GM21381 (cell line): ENCODE measurements at regions not wholly inside any gene's neighbourhood (a gene's known extent, or its start where the extent isn't known, plus 50 kb on each side); places are given as distances from the start of the nearest gene placed in this dataset.
"Not testable (repeated sequence)": the region's sequence is repeated elsewhere in the genome, so short reads cannot be mapped to it uniquely, and the experiment has no call there.

Experiments used
- ATAC-seq: cut with Tn5 transposase; IDR thresholded peaks from one replicate; pipeline ENCODE4 v1.9.1; 2021; ENCODE audit warnings: mild to moderate bottlenecking, moderate library complexity; ENCODE audit not compliant: unreplicated experiment

DNA sequence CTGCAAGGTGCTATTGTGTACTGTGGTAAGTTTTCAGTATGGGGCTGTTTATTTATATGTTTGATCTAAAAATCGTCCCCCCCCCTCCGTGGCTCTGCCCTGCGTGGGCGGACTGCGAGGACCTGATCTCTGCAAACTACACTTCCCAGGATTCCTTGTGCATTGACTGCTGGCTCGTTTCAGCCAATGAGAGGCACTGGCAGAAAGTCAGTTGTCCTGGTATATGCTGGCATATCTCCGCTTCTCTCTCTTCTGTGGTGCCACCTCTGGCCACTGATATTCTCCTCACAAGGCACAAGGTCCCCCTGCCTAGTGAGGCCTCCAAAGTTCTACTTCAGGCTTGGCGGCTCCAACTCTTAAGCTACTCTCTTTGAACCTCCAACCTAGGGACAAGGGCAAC, 168.8 kb upstream of the ZFP42 start:
- no peak for ATAC-seq

GRCh38 chr4:187827631-187828030, 167.9 kb upstream of the ZFP42 start:
- no peak for ATAC-seq

GRCh38 chr4:187839765-187840164, 155.8 kb upstream of the ZFP42 start:
- no peak for ATAC-seq

DNA sequence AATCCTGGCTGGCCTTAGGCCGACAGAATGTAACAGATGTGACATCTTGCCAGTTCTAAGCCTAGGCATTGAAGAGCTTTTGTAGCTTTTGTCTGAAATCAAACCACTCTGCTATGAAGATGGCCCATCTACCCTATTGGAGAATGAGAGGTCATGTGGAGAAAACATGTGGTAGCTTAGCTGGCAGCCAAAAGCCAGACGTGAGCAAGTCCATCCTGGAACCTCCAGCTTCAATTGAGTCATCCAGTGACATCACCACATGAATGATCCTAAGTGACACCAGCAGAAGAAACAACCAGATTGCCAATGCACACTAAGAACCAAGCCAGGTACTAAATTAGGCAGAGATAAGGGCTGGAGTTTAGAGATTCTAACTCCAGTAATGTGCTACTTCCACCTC, 154.8 kb upstream of the ZFP42 start:
- no peak for ATAC-seq

DNA sequence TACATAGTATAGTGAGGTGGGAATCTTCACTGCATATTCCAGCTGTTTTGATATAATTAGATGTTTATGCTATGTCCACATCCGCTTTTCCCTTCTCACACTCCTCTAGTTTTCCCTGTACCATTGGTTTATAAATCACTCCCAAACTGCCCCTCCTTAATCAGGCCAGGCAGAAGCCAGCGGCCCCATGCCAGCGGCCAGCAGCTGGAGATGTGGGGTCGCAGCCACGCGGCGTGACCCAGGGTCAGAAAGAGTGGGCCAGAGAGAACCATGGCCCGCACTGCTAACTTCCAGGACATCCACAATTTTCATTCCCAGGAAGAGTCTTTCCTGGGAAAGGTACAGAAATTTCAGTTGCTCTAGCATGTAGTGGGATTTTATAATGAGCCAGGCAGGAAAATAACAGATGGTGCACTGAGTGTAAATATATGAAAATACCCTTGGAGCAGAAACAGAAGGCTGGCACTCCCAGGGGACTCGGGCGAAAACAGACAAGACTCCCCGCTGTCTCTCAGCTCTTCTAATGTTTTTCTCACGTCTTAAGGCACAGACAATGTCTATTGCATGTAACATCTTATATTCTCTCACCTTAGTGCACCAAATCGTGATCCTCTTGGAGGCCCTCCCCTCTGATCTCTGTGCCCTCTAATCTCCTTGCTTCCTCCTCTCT, 145.9 kb upstream of the ZFP42 start:
- no peak for ATAC-seq

DNA sequence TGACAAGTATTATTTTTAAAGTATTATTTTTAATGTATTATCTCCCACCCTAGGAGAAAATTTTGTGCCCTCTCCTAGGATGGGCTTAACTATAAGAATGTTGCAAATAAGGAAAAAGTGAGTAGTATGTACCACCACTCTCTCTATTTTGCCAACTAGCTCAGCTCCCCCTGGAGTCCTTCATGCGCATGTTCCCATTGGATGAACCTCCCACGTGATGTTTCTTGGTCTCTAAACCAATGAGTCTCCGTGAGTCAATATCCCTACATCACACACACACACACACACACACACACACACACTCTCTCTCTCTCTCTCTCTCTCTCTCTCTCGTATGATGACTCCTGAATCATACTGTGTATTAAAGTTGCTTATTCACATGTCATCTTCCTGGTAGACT, 129.7 kb upstream of the ZFP42 start:
- no peak for ATAC-seq

GRCh38 chr4:187883049-187883448, 112.5 kb upstream of the ZFP42 start:
- no peak for ATAC-seq

GRCh38 chr4:187883836-187884475, 111.6 kb upstream of the ZFP42 start:
- no peak for ATAC-seq

DNA sequence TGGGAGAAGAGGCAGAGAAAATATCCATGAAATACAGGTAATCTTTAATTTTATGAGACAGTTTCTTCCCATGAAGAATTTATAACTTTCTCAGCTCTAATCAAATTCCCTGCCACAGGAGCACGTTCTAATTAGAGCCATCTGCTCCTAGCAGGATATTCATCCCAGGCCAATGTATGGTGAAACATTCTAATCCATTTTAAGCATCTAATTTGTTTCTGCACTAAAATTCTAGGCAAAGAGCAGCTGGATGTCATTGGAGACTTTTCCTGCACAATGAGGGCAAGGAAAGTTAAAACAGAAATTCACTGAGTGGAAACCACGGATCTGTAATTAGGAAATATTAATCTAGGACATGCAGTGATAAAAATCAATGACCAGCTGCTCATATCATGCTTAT, 107.7 kb upstream of the ZFP42 start:
- no peak for ATAC-seq

GRCh38 chr4:187889651-187890050, 105.9 kb upstream of the ZFP42 start:
- no peak for ATAC-seq

DNA sequence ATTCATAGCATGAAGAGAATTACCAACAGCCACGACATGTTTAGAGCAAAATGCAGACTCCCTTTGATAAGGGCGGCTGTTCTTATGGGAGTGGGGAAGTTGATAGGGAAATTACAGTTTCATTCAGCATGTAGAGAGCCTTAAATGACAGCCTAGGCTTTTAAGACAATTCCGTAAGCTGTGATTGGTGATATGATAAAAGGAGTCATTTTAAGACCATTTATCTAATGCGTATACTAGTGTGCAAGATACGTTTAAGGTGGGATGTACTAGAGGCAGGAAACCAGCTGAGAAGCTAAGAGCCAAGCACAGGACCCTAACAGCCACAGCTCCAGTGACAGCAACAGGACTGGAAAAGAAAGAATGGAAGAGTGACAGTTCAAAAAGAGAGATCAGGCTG, 102.2 kb upstream of the ZFP42 start:
- ATAC-seq: no peak

DNA sequence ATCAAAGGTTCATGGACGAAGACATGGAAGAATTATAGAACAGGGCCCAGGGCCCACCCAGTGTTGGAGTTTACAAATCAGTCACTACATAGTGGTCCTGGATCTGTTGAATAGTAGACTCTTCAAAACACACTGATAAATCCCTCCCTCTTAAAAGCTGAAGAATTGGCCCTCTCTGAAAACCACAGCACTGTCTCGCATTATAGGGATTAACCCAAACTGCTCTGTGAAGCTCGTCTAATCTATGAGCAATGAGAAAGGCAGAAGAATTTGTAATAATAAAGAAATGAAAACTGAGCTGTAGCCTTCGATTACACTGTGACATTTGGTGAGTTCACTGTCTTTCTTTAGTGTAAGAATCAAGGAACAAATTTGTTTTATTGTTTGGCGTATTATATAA, 92.5 kb upstream of the ZFP42 start:
- ATAC-seq: no peak

- no peak for ATAC-seq
Measured at GRCh38 chr4:187903700-187904099, 91.9 kb upstream of the ZFP42 start.

- ATAC-seq: no peak
Measured at GRCh38 chr4:187908079-187908561, 87.5 kb upstream of the ZFP42 start.

DNA sequence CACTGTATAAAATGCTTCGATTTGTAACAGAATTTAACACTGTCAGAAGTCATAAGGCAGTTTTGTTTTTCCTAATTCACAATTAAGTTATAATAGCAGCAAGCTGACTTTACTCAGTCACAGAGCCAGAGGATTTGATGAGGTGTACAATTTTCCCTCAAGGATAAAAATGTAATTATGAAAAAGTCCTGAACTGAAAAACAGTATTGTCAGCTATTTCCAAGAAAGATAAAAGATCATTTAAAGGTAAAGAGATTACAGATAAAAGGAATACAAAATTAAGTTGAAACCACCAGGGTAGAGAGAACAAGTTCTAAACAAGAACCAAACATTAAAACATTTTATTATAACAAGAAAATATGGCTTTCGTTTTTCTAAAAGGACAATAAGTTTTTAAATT, 86.8 kb upstream of the ZFP42 start:
- ATAC-seq: no peak

DNA sequence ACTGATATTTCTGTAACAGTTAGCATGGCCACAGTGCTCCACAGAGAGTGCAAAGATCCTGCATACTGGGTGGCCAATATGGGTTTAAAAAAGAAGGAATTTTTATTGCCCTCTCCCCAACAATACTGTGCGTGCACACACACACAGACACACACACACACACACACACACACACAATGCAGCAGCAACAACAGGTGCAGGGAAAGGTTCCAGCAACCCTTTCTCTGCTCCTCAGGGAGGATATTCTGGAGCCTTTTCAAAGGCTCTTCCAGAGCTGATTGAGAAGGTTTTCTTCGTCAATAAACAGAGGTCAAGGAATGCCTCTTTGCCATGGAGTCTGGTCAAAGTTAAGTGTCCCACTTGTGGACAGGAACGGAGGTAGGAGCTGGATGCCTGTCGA, 84.8 kb upstream of the ZFP42 start:
- no peak for ATAC-seq

DNA sequence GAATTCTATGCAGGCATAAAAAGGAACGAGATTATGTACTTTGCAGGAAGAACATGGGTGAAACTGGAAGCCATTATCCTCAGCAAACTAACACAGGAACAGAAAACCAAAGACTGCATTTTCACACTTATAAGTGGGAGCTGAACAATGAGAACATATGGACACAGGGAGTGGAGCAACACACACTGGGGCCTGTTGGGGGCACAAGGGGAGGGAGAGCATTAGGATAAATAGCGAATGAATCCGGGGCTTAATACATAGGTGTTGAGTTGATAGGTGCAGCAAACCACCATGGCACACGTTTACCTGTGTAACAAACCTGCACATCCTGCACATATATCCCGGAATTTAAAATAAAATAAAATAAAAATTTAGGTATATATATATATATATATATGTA, 80.2 kb upstream of the ZFP42 start:
- not testable (repeated sequence) for ATAC-seq

DNA sequence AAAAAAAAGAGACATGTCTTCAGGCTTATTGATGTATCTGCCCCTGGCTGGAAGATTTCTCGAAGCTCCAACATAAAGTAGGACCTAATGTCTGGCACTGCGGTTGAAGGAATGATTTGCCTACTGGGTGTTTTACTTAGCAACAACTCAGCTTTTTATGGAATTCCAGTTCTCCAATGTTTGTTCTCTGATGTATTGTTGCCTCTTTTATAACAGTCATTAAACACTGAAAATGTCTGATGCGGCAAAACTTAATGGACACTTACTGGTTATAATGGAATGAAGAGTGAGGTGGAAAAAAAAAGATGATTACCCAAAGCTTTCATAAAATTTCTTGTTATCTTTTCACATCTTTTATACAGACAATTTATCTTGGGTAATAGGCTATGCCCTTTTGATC, 75.6 kb upstream of the ZFP42 start:
- no peak for ATAC-seq

DNA sequence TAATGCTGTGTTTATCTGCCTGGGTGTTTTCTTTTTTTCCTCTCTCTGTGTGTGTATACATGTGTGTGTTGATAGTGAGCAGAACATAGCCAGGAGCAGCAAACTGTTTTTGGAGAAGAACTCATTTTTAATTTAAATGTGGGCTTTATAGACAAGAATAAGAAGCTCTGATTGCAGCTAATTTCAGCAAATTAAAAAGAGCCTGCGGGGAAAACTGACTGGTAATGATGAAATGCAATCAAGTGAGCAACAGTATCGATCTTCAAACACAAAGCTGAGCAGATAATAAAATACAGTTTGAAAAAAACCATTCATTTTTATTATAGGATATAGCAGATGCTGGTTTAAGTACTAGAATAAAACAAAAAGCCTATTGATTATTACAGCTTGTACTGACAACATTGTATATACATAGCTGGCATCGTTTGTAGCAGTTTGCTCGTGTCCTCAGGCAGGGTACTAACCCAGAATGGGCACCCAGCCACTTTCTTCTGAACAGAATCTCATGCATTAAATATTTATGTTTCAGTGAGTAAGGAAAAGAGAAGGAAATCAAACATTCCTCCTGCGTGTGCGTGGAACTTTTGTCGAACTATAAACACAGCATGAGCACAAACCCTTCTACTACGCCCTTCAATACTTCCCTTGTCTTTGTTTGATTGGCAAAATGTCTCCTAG, 73.5 kb upstream of the ZFP42 start:
- ATAC-seq: no peak

DNA sequence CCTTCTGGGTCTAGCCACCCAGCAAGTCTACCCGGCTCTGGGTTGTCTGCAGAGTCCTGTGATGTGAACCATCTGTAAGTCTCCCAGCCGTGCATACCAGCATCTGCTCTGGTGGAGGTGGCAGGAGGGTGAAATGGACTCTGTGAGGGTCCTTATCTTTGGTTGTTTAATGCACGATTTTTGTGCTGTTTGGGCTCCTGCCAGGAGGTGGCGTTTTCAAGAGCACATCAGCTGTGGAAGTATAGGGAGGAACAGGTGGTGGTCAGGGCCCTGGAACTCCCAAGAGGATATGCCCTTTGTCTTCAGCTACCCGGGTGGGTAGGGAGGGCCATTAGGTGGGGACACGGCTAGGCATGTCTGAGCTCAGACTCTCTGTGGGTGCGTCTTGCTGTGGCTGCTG, 66.5 kb upstream of the ZFP42 start:
- no peak for ATAC-seq

- ATAC-seq: no peak
Measured at GRCh38 chr4:187934766-187935165, 60.8 kb upstream of the ZFP42 start.

- ATAC-seq: no peak
Measured at GRCh38 chr4:187937557-187937956, 58.0 kb upstream of the ZFP42 start.
